Umbilical cord (tissue), 1 donor: ENCODE measurements at regions not wholly inside any gene's neighbourhood (a gene's known extent, or its start where the extent isn't known, plus 50 kb on each side); places are given as distances from the start of the nearest gene placed in this dataset.

Source experiments
- DNase-seq: peaks from one replicate; pipeline ENCODE4 v3.0.0-alpha.2; 2015; ENCODE audit warnings: low spot score

GRCh38 chr12:41981758-41982157, 162.9 kb downstream of the GXYLT1 start:
- peak; percentile 38 for DNase-seq

GRCh38 chr12:41981013-41981412, 163.7 kb downstream of the GXYLT1 start:
- DNase-seq: peak; percentile 21

GRCh38 chr12:41980390-41980789, 164.3 kb downstream of the GXYLT1 start:
- DNase-seq: peak; percentile 28

GRCh38 chr12:41979574-41979973, 165.1 kb downstream of the GXYLT1 start:
- DNase-seq: peak; percentile 26

GRCh38 chr12:41972598-41972997, 172.1 kb downstream of the GXYLT1 start:
- DNase-seq: peak; percentile 97

- DNase-seq: no peak
Observed at GRCh38 chr12:41972196-41972595, 172.5 kb downstream of the GXYLT1 start.

- no peak for DNase-seq
Observed at GRCh38 chr12:41970744-41971143, 173.9 kb downstream of the GXYLT1 start.

- DNase-seq: peak; percentile 27
Observed at GRCh38 chr12:41968599-41968998, 176.1 kb downstream of the GXYLT1 start.

GRCh38 chr12:41967668-41968500, 176.8 kb downstream of the GXYLT1 start:
- DNase-seq: peak; percentile 95

- DNase-seq: no peak
Observed at GRCh38 chr12:41966916-41967315, 177.8 kb downstream of the GXYLT1 start.

- no peak for DNase-seq
Observed at GRCh38 chr12:41966001-41966400, 178.7 kb downstream of the GXYLT1 start.

GRCh38 chr12:41963398-41963797, 181.3 kb downstream of the GXYLT1 start:
- DNase-seq: no peak

GRCh38 chr12:41962171-41962572, 182.5 kb downstream of the GXYLT1 start:
- DNase-seq: peak; percentile 35

GRCh38 chr12:41959271-41959670, 185.4 kb downstream of the GXYLT1 start:
- DNase-seq: no peak

GRCh38 chr12:41956353-41956752, 188.3 kb downstream of the GXYLT1 start:
- no peak for DNase-seq

GRCh38 chr12:41950455-41950854, 194.2 kb downstream of the GXYLT1 start:
- DNase-seq: no peak

- DNase-seq: no peak
Observed at GRCh38 chr12:41946106-41946505, 198.6 kb downstream of the GXYLT1 start.

GRCh38 chr12:41944216-41944615, 200.5 kb downstream of the GXYLT1 start:
- DNase-seq: peak; percentile 81

GRCh38 chr12:41943671-41944070, 201.0 kb downstream of the GXYLT1 start:
- no peak for DNase-seq

- DNase-seq: no peak
Observed at GRCh38 chr12:41942354-41942753, 202.3 kb downstream of the GXYLT1 start.

- peak; percentile 89 for DNase-seq
Observed at GRCh38 chr12:41941079-41941478, 203.6 kb downstream of the GXYLT1 start.

- DNase-seq: no peak
Observed at GRCh38 chr12:41940571-41940970, 204.1 kb downstream of the GXYLT1 start.

- no peak for DNase-seq
Observed at GRCh38 chr12:41936333-41936732, 208.3 kb downstream of the GXYLT1 start.

GRCh38 chr12:41935911-41936310, 208.8 kb downstream of the GXYLT1 start:
- no peak for DNase-seq
